ENCODE measurements at regions not wholly inside any gene's neighbourhood (a gene's known extent, or its start where the extent isn't known, plus 50 kb on each side); places are given as distances from the start of the nearest gene placed in this dataset.

DNA sequence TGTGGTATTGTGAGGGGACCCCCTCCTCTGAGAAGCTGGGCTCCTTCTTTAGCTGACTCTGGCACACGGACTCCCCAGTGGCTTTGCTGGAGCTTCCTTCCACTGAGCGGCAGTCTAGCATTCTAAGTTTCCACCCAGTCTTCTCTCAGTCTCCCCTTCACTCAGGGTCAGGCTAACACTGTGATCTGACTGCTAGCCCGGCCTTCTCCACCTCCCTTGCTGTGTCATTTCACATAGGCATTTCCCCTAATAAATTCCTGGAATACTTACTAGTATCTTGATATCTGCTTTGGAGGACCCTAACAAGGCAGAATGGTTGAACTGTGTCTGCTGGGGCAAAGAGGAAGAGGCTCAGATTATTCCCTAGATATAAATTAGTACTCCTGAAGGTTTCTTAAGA is 106.2 kb upstream of the THBS1 start:
- ChIA-PET CTCF (interaction anchor here (1.5 to 3.4 kb wide), 2 partner anchors 13 to 767 kb away, joined by 3 to 16 read pairs; no protein-coding TSS in a partner anchor), POLR2A (no interaction called here)
- TF ChIP-seq, protein P1, sequence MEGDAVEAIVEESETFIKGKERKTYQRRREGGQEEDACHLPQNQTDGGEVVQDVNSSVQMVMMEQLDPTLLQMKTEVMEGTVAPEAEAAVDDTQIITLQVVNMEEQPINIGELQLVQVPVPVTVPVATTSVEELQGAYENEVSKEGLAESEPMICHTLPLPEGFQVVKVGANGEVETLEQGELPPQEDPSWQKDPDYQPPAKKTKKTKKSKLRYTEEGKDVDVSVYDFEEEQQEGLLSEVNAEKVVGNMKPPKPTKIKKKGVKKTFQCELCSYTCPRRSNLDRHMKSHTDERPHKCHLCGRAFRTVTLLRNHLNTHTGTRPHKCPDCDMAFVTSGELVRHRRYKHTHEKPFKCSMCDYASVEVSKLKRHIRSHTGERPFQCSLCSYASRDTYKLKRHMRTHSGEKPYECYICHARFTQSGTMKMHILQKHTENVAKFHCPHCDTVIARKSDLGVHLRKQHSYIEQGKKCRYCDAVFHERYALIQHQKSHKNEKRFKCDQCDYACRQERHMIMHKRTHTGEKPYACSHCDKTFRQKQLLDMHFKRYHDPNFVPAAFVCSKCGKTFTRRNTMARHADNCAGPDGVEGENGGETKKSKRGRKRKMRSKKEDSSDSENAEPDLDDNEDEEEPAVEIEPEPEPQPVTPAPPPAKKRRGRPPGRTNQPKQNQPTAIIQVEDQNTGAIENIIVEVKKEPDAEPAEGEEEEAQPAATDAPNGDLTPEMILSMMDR (IDR thresholded peaks at IDR 0.05; ENCODE audit: control extremely low read depth, extremely low read depth, low read depth, missing control alignments) = no peak

DNA sequence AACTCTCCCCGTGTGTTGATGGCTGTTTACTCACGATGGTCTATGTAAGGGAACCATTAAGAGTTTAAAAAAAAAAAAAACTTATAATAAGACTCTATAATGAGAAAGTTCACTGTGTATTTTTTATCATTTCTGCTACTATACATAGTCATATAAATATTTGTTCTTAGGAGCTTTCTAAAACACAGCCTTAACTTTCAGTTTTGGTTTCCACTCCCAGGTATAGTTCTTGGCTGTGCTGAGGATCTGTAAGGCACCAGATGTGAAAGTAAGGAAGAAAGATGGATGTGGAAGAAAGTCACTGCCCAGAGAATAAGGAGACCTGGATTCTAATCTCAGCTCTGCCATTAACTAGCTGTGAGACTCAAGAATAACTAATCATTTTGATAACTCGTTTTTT is 101.9 kb upstream of the THBS1 start:
- DNase-seq (ENCODE audit: extremely low spot score) = no peak
- ChIA-PET CTCF (no interaction called here), POLR2A (no interaction called here)
- TF ChIP-seq, protein P1 (IDR thresholded peaks at IDR 0.05; ENCODE audit: control extremely low read depth, extremely low read depth, low read depth, missing control alignments) = no peak

More for the DNA sequence above, 106.2 kb upstream of the THBS1 start:
- DNase-seq (ENCODE audit: extremely low spot score) = no peak

DNA sequence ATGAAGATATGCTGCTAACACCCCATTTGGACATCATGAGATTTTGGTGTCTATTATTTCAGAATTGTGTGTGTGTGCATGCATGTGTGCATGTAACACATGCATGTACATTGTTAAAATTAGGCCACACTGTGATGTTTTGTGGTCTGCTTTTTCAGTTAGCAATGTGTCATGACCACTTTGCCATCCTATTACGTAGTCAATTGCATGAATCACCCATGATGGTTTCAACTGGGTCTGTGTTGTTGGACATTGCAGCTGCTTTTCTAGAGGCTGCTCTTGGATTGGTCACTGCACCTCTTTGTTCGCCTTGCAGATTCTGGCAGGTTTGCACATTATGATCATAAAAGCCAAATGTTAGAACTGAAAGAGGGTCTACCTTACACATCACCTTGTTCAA is 101.0 kb upstream of the THBS1 start:
- no peak for DNase-seq (ENCODE audit: extremely low spot score)
- CTCF ChIA-PET = no interaction called here
- TF ChIP-seq, protein P1 (IDR thresholded peaks at IDR 0.05; ENCODE audit: control extremely low read depth, extremely low read depth, low read depth, missing control alignments) = no peak
- POLR2A ChIA-PET = no interaction called here

DNA sequence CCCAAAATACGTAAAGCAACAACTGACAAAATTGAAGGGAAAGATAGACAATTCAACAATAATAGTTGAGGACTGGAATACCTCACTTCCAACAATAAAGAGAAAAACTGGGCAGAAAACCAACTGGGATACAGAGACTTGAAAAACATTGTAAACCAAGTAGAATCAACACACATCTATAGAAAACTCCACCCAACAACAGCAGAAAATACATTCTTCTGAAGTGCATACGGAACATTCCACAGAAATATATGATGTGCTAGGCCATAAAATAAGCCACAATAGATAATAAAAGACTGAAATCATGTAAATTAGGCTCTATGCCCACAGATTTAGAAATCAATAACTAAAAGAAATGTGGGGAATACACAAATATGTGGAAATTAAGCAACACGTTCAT is 98.4 kb upstream of the THBS1 start:
- ChIA-PET CTCF (no interaction called here), POLR2A (no interaction called here)
- DNase-seq (ENCODE audit: extremely low spot score) = no peak
- TF ChIP-seq, protein P1 (IDR thresholded peaks at IDR 0.05; ENCODE audit: control extremely low read depth, extremely low read depth, low read depth, missing control alignments) = no peak

DNA sequence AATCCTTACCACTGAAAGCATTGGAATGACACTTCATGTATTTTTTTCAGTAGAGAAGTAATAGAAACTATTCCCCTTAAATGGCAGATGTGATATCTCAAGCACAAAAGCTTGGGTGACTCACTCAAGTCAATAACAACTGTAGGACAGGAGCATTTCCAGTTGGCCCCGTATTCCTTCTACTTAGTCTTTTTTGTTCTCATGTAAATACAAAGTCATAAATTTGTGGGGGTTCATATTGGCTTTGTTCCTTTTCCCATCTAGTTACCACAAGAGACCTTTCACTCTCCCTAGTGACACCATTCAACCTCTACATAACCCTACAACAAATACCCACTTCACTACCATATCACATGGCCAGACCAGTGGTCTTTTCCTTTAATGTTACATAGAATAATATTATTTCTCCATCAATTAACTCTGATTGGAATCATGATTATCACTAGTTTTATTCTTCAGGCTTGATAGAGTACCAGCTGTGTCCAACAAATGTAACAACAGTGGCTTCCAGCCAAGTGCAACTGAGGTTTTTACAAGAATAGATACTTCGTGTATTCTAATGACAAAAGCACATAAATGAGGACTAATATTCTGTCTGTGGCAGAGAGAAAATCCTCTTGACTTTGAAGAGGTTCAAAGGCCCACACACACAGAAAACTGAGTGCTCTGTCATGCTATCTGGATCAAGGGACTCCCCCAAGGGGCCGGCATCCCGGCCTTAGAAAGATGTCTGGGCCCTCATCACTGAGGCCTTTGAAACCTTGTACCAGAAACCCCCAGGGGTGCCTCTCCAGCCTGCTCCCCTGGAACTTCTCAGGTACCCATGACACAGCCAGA is 94.0 kb upstream of the THBS1 start:
- ChIA-PET POLR2A (no interaction called here), CTCF (interaction anchor here (0.9 to 1.5 kb wide), 2 partner anchors 11 to 25 kb away, joined by 3 to 5 read pairs; no protein-coding TSS in a partner anchor)
- TF ChIP-seq, protein P1 (IDR thresholded peaks at IDR 0.05; ENCODE audit: control extremely low read depth, extremely low read depth, low read depth, missing control alignments) = no peak
- no peak for DNase-seq (ENCODE audit: extremely low spot score)

DNA sequence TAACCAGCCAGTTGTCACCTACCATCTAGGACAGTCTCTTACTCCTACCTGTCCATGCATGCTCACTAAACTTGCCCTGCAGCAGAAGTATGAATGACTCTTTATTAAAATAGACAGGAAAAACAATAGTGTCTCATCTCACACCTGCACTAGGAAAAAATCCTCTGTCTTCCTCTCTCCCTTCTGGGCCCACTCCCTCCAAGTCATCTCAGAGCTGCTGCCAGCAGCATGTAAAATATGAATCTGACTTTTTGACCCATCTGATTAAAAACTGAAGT is 93.5 kb upstream of the THBS1 start:
- CTCF ChIA-PET = interaction anchor here (0.9 to 1.5 kb wide), 3 partner anchors 10 to 26 kb away, joined by 3 to 5 read pairs (median 3); no protein-coding TSS in a partner anchor
- TF ChIP-seq, protein P1 (IDR thresholded peaks at IDR 0.05; ENCODE audit: control extremely low read depth, extremely low read depth, low read depth, missing control alignments) = no peak
- POLR2A ChIA-PET = no interaction called here
- DNase-seq (ENCODE audit: extremely low spot score) = no peak

Data from GM10248 (cell line).